H7 (cell line): ENCODE measurements at regions not wholly inside any gene's neighbourhood (a gene's known extent, or its start where the extent isn't known, plus 50 kb on each side); places are given as distances from the start of the nearest gene placed in this dataset.
"Not testable (repeated sequence)": the region's sequence is repeated elsewhere in the genome, so short reads cannot be mapped to it uniquely, and the experiment has no call there.

Source experiments
- DNase-seq: peaks from one replicate; pipeline ENCODE4 v3.0.0; 2012
- H3K27me3 ChIP-seq: 2 replicates; pipeline ENCODE4 v1.6.0; 2011; ENCODE audit warnings: mild to moderate bottlenecking, low read length; ENCODE audit not compliant: control insufficient read depth, insufficient read depth
- H3K36me3 ChIP-seq: replicated peaks from 2 replicates; pipeline ENCODE4 v1.5.1; 2011; ENCODE audit warnings: low read length; ENCODE audit not compliant: control insufficient read depth, insufficient read depth
- H3K4me3 ChIP-seq: 2 replicates; pipeline ENCODE4 v1.5.1; 2011; ENCODE audit warnings: low read depth, mild to moderate bottlenecking, control low read depth, low read length, moderate library complexity; ENCODE audit not compliant: insufficient read depth

- Histone ChIP-seq H3K27me3 (no peaks in the 10 kb centered on the region), H3K4me3 (no peak overlapping the region), H3K36me3 (no peaks in the 10 kb centered on the region)
- DNase-seq = no peak
Measured at GRCh38 chr16:34054137-34054536, 594.7 kb downstream of the TP53TG3F start.

GRCh38 chr16:34054969-34055368, 595.6 kb downstream of the TP53TG3F start:
- Histone ChIP-seq H3K4me3 (no peak overlapping the region), H3K27me3 (no peaks in the 10 kb centered on the region), H3K36me3 (no peaks in the 10 kb centered on the region)
- DNase-seq = no peak

- H3K27me3 ChIP-seq, H3K4me3 ChIP-seq, DNase-seq, H3K36me3 ChIP-seq: not testable (repeated sequence)
Measured at GRCh38 chr16:34062620-34063253, 603.3 kb downstream of the TP53TG3F start.

GRCh38 chr16:34063498-34064157, 604.2 kb downstream of the TP53TG3F start:
- H3K4me3 ChIP-seq, H3K36me3 ChIP-seq, DNase-seq, H3K27me3 ChIP-seq: not testable (repeated sequence)

- not testable (repeated sequence) for H3K27me3 ChIP-seq, H3K36me3 ChIP-seq, DNase-seq, H3K4me3 ChIP-seq
Measured at GRCh38 chr16:34064602-34065001, 605.2 kb downstream of the TP53TG3F start.

GRCh38 chr16:34069731-34070130, 610.3 kb downstream of the TP53TG3F start:
- H3K36me3 ChIP-seq, H3K27me3 ChIP-seq, DNase-seq, H3K4me3 ChIP-seq: not testable (repeated sequence)

- DNase-seq = no peak
- Histone ChIP-seq H3K4me3 (no peak overlapping the region), H3K36me3 (no peaks in the 10 kb centered on the region), H3K27me3 (no peaks in the 10 kb centered on the region)
Measured at GRCh38 chr16:34078691-34079090, 619.3 kb downstream of the TP53TG3F start.

- not testable (repeated sequence) for H3K4me3 ChIP-seq, H3K27me3 ChIP-seq, DNase-seq, H3K36me3 ChIP-seq
Measured at GRCh38 chr16:34085038-34085437, 625.6 kb downstream of the TP53TG3F start.

- H3K27me3 ChIP-seq, DNase-seq, H3K36me3 ChIP-seq, H3K4me3 ChIP-seq: not testable (repeated sequence)
Measured at GRCh38 chr16:34095006-34095405, 635.6 kb downstream of the TP53TG3F start.

- H3K27me3 ChIP-seq, H3K4me3 ChIP-seq, DNase-seq, H3K36me3 ChIP-seq: not testable (repeated sequence)
Measured at GRCh38 chr16:34096911-34097310, 637.5 kb downstream of the TP53TG3F start.

- H3K27me3 ChIP-seq, H3K4me3 ChIP-seq, DNase-seq, H3K36me3 ChIP-seq: not testable (repeated sequence)
Measured at GRCh38 chr16:34097326-34097725, 637.9 kb downstream of the TP53TG3F start.

GRCh38 chr16:34098033-34098432, 638.6 kb downstream of the TP53TG3F start:
- H3K4me3 ChIP-seq, H3K36me3 ChIP-seq, H3K27me3 ChIP-seq, DNase-seq: not testable (repeated sequence)

GRCh38 chr16:34099028-34099427, 639.6 kb downstream of the TP53TG3F start:
- H3K36me3 ChIP-seq, H3K4me3 ChIP-seq, H3K27me3 ChIP-seq, DNase-seq: not testable (repeated sequence)
